ENCODE measurements at regions not wholly inside any gene's neighbourhood (a gene's known extent, or its start where the extent isn't known, plus 50 kb on each side); places are given as distances from the start of the nearest gene placed in this dataset.

- Mint-ChIP-seq H3K4me1 (ENCODE audit: low read depth) (no peaks in the 10 kb centered on the region), H3K27ac (no peak overlapping the region), H3K27me3 (no peaks in the 10 kb centered on the region), H3K9me3 (no peaks in the 10 kb centered on the region), H3K4me3 (no peak overlapping the region), H3K36me3 (ENCODE audit: low read depth) (no peaks in the 10 kb centered on the region)
- intact Hi-C loops (cut with micrococcal nuclease) = no loop called here
Observed at GRCh38 chrX:5015451-5015850, 1213.2 kb downstream of the NLGN4X start.

DNA sequence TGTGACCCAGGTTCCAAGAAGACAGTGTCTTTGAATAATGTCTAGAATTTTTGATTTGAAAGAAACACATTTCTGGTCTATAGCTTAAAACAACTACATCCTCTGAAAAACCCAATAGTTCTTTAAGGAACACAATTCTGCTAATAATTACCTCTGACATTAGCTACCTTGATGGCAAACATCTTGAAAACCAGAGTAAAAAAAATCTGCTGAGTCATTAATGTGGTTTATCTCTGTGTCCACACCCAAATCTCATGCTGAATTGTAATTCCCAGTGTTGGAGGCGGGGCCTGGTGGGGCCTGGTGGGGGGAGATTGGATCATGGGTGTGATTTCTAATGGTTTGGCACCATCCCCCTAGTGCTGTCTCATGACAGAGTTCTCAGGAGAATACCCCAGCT lies 1233.8 kb downstream of the NLGN4X start:
- Mint-ChIP-seq H3K4me3 (no peak overlapping the region), H3K36me3 (ENCODE audit: low read depth) (no peaks in the 10 kb centered on the region), H3K4me1 (ENCODE audit: low read depth) (no peaks in the 10 kb centered on the region), H3K27me3 (no peaks in the 10 kb centered on the region), H3K27ac (no peak overlapping the region), H3K9me3 (peaks cover 8% of the 10 kb centered on the region)
- intact Hi-C loops (cut with micrococcal nuclease) = no loop called here

- H3K36me3 Mint-ChIP-seq (ENCODE audit: low read depth) = no peaks in the 10 kb centered on the region
- H3K4me1 Mint-ChIP-seq (ENCODE audit: low read depth) = no peaks in the 10 kb centered on the region
- intact Hi-C loops (cut with micrococcal nuclease) = no loop called here
- H3K9me3 Mint-ChIP-seq = peaks cover 18% of the 10 kb centered on the region
- no peak overlapping the region for H3K4me3 Mint-ChIP-seq
- H3K27me3 Mint-ChIP-seq = no peaks in the 10 kb centered on the region
- H3K27ac Mint-ChIP-seq = no peak overlapping the region
Observed at GRCh38 chrX:4978613-4979012, 1250.1 kb downstream of the NLGN4X start.

- Mint-ChIP-seq H3K4me1 (ENCODE audit: low read depth) (no peaks in the 10 kb centered on the region), H3K9me3 (peaks cover 17% of the 10 kb centered on the region), H3K36me3 (ENCODE audit: low read depth) (no peaks in the 10 kb centered on the region), H3K27me3 (no peaks in the 10 kb centered on the region), H3K4me3 (no peak overlapping the region), H3K27ac (no peak overlapping the region)
- intact Hi-C loops (cut with micrococcal nuclease) = no loop called here
Observed at GRCh38 chrX:4971646-4972045, 1257.0 kb downstream of the NLGN4X start.

DNA sequence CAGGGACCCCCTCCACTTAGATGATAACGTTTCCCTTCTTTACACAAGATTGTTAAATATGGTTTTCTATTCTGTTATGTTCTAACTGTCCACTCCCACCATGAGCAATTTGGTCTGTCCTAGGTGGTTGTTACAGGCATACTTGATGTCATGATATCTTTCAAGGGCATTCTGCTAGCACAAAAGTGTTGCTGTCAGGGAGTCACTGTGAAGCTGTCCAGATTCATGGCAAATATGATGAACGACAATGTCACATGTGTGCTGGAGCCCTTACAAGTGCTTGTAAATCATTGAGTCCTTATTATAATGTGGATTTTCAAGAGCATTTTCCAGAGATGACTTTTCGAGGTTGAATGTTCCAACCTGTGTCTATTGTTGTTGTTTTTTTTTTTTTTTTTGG lies 1250.7 kb upstream of the PRKX start:
- Mint-ChIP-seq H3K4me3 (no peak overlapping the region), H3K27ac (no peak overlapping the region), H3K4me1 (ENCODE audit: low read depth) (no peaks in the 10 kb centered on the region), H3K27me3 (no peaks in the 10 kb centered on the region), H3K36me3 (ENCODE audit: low read depth) (no peaks in the 10 kb centered on the region), H3K9me3 (peaks cover 10% of the 10 kb centered on the region)
- intact Hi-C loops (cut with micrococcal nuclease) = no loop called here

DNA sequence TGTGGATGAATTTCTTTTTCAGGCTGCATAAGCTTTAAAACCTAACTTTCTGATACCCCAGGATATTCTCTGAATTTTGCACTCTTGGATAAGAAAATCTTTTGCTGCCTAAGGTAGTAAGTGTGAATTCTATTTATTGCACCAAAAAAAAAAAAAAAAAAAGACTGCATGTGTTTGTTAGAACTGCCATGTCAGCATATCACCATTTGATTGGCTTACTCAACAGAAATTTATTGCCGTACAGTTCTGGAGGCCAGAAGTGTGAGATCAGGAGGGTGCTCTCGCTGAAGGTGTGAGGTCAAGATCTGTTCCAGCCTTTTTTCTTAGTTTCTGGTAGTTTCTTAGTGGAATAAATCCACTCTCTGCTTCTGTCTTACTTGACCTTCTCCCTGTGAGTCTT lies 1250.0 kb upstream of the PRKX start:
- no peak overlapping the region for H3K4me3 Mint-ChIP-seq
- intact Hi-C loops (cut with micrococcal nuclease) = no loop called here
- peaks cover 10% of the 10 kb centered on the region for H3K9me3 Mint-ChIP-seq
- no peaks in the 10 kb centered on the region for H3K27me3 Mint-ChIP-seq
- H3K4me1 Mint-ChIP-seq (ENCODE audit: low read depth) = no peaks in the 10 kb centered on the region
- H3K27ac Mint-ChIP-seq = no peak overlapping the region
- no peaks in the 10 kb centered on the region for H3K36me3 Mint-ChIP-seq (ENCODE audit: low read depth)

GRCh38 chrX:4944767-4945166 lies 1231.3 kb upstream of the PRKX start:
- no peaks in the 10 kb centered on the region for H3K9me3 Mint-ChIP-seq
- H3K36me3 Mint-ChIP-seq (ENCODE audit: low read depth) = no peaks in the 10 kb centered on the region
- no peak overlapping the region for H3K27ac Mint-ChIP-seq
- no peak overlapping the region for H3K4me3 Mint-ChIP-seq
- no peaks in the 10 kb centered on the region for H3K4me1 Mint-ChIP-seq (ENCODE audit: low read depth)
- intact Hi-C loops (cut with micrococcal nuclease) = no loop called here
- no peaks in the 10 kb centered on the region for H3K27me3 Mint-ChIP-seq

DNA sequence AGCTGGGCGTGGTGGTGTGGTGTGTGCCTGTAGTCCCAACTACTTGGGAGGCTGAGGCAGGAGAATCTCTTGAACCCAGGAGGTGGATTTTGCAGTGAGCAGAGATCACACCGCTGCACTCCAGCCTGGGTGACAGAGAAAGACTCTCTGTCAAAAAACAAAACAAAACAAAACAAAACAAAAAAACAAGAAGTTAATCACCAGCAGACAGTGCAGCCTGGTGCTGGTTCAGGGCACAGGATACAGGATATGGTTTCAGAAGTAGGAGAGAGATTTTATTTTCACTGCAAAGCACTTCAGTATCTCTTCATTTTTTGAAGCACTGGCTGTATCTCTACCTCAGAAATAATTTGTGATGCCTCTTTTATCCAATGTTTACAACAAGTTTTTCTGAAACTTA lies 1222.9 kb upstream of the PRKX start:
- Mint-ChIP-seq H3K27ac (peak overlapping the region; percentile 91), H3K27me3 (no peaks in the 10 kb centered on the region), H3K4me1 (ENCODE audit: low read depth) (peaks cover 11% of the 10 kb centered on the region), H3K4me3 (peak overlapping the region; percentile 37), H3K36me3 (ENCODE audit: low read depth) (no peaks in the 10 kb centered on the region), H3K9me3 (no peaks in the 10 kb centered on the region)
- intact Hi-C loops (cut with micrococcal nuclease) = no loop called here

- Mint-ChIP-seq H3K4me3 (peak overlapping the region; percentile 37), H3K27ac (peak overlapping the region; percentile 91)
- intact Hi-C loops (cut with micrococcal nuclease) = no loop called here
Observed at GRCh38 chrX:4935846-4936245, 1222.4 kb upstream of the PRKX start.

DNA sequence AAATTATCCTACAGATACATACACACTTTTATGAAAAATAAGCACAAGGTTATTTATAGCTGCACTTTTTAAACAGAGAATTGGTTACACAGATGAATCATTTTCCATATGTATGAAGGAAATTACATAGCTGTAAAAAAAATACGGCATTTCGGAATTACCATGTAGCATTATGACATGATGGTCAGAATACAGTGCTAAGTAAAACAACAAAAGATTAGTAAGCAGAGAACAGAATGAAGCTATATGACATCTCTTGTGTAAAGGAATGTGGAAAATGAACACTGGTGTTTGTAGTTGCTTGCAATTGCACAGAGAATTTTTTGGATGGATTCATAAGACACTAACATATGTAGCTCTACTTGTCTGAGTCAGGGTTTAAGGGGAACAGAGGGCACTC lies 1222.0 kb upstream of the PRKX start:
- peaks cover 11% of the 10 kb centered on the region for H3K4me1 Mint-ChIP-seq (ENCODE audit: low read depth)
- no peaks in the 10 kb centered on the region for H3K36me3 Mint-ChIP-seq (ENCODE audit: low read depth)
- no peaks in the 10 kb centered on the region for H3K27me3 Mint-ChIP-seq
- peak overlapping the region; percentile 4 for H3K4me3 Mint-ChIP-seq
- intact Hi-C loops (cut with micrococcal nuclease) = no loop called here
- no peaks in the 10 kb centered on the region for H3K9me3 Mint-ChIP-seq
- H3K27ac Mint-ChIP-seq = peak overlapping the region; percentile 91

More at GRCh38 chrX:4935846-4936245, 1222.4 kb upstream of the PRKX start:
- no peaks in the 10 kb centered on the region for H3K27me3 Mint-ChIP-seq
- no peaks in the 10 kb centered on the region for H3K9me3 Mint-ChIP-seq
- H3K4me1 Mint-ChIP-seq (ENCODE audit: low read depth) = peaks cover 11% of the 10 kb centered on the region
- H3K36me3 Mint-ChIP-seq (ENCODE audit: low read depth) = no peaks in the 10 kb centered on the region

GRCh38 chrX:4932790-4933189 lies 1219.3 kb upstream of the PRKX start:
- H3K27ac Mint-ChIP-seq = no peak overlapping the region
- H3K27me3 Mint-ChIP-seq = no peaks in the 10 kb centered on the region
- intact Hi-C loops (cut with micrococcal nuclease) = no loop called here
- H3K9me3 Mint-ChIP-seq = no peaks in the 10 kb centered on the region
- H3K4me1 Mint-ChIP-seq (ENCODE audit: low read depth) = peaks cover 11% of the 10 kb centered on the region
- no peak overlapping the region for H3K4me3 Mint-ChIP-seq
- H3K36me3 Mint-ChIP-seq (ENCODE audit: low read depth) = no peaks in the 10 kb centered on the region

DNA sequence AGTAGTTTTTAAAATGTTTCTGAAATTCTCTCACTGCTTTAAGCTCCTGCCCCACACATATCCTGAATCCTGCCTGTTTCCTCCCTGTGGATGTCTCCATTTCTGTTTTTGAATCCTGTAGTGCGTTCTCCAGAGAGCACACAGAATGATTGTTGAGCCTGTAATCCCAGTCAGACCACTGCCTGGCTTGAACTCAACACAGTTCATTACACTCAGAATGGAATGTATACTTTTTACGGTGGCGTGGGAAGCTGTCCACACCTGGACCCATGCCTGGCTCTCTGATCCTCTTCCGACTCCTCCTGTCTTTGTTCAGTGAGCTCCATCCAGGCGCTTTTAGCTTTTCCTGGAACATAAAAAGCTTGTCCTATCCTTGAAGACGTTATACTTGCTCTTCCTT lies 1217.0 kb upstream of the PRKX start:
- intact Hi-C loops (cut with micrococcal nuclease) = no loop called here
- Mint-ChIP-seq H3K27ac (no peak overlapping the region), H3K4me3 (no peak overlapping the region), H3K9me3 (no peaks in the 10 kb centered on the region), H3K36me3 (ENCODE audit: low read depth) (no peaks in the 10 kb centered on the region), H3K27me3 (no peaks in the 10 kb centered on the region), H3K4me1 (ENCODE audit: low read depth) (peaks cover 2% of the 10 kb centered on the region)

DNA sequence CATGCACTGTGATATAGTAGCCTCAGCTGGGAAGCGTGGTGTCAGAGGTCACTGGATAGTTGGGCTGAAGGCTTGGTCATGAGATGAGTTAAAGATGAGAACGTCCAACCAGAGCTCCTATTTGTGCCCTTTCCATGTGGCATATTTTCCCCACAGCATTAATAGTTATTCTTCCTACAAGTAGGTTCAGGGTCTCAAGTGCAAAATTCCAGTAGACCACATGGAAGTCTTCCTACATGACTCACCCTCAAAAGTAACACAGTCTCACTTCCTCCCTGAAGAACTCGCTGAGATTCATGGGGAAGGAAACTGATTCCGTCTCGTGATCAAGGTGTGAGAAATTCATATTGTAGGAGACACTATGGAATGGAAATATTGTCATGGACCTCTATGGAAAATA lies 1212.5 kb upstream of the PRKX start:
- no peaks in the 10 kb centered on the region for H3K36me3 Mint-ChIP-seq (ENCODE audit: low read depth)
- no peaks in the 10 kb centered on the region for H3K4me1 Mint-ChIP-seq (ENCODE audit: low read depth)
- intact Hi-C loops (cut with micrococcal nuclease) = no loop called here
- peaks cover 2% of the 10 kb centered on the region for H3K9me3 Mint-ChIP-seq
- H3K27ac Mint-ChIP-seq = no peak overlapping the region
- no peak overlapping the region for H3K4me3 Mint-ChIP-seq
- H3K27me3 Mint-ChIP-seq = no peaks in the 10 kb centered on the region

DNA sequence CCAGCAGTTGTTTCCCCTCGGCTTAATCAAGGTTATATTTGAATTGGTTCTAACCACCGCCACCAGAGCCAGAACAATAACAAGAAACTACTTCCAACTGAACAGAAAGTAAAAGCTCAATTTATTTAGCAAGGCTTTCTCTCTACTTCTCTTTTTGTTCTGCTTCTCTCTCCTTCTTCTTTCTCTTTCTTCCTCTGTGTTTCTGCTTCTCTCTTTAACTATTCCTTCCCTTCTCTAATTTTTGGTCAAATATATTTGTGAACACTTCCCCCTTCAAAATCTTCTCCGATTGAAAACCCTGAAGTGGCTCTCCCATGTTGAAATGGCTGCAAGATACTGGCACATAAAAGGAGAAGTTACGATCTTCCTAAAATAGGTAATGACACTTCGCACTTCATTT lies 1195.9 kb upstream of the PRKX start:
- Mint-ChIP-seq H3K36me3 (ENCODE audit: low read depth) (no peaks in the 10 kb centered on the region), H3K27me3 (no peaks in the 10 kb centered on the region), H3K4me1 (ENCODE audit: low read depth) (peaks cover 6% of the 10 kb centered on the region), H3K27ac (peak overlapping the region; percentile 92), H3K4me3 (peak overlapping the region; percentile 77), H3K9me3 (no peaks in the 10 kb centered on the region)
- intact Hi-C loops (cut with micrococcal nuclease) = no loop called here

DNA sequence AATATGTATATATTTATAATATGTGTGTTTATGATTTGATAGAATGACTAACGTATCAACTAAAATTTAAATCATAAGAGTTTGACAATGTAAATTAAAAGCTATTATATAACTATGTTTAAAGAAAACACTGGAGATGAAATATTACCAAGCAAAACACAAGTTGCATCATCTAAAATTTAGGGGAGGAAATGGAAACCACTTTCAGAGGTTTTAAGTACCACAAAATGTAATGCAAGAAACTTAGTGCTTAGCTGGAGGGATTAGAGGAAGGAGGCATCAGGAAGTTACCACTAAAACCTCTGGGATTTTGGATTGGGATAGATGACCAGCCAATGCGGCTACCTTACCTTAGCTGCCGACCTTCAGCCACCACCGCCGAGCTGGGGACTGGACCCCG lies 1192.1 kb upstream of the PRKX start:
- intact Hi-C loops (cut with micrococcal nuclease) = no loop called here
- Mint-ChIP-seq H3K4me3 (no peak overlapping the region), H3K9me3 (no peaks in the 10 kb centered on the region), H3K4me1 (ENCODE audit: low read depth) (peaks cover 11% of the 10 kb centered on the region), H3K36me3 (ENCODE audit: low read depth) (no peaks in the 10 kb centered on the region), H3K27me3 (no peaks in the 10 kb centered on the region), H3K27ac (no peak overlapping the region)
